ENCODE measurements at regions not wholly inside any gene's neighbourhood (a gene's known extent, or its start where the extent isn't known, plus 50 kb on each side); places are given as distances from the start of the nearest gene placed in this dataset.
"Not testable (repeated sequence)": the region's sequence is repeated elsewhere in the genome, so short reads cannot be mapped to it uniquely, and the experiment has no call there.

DNA sequence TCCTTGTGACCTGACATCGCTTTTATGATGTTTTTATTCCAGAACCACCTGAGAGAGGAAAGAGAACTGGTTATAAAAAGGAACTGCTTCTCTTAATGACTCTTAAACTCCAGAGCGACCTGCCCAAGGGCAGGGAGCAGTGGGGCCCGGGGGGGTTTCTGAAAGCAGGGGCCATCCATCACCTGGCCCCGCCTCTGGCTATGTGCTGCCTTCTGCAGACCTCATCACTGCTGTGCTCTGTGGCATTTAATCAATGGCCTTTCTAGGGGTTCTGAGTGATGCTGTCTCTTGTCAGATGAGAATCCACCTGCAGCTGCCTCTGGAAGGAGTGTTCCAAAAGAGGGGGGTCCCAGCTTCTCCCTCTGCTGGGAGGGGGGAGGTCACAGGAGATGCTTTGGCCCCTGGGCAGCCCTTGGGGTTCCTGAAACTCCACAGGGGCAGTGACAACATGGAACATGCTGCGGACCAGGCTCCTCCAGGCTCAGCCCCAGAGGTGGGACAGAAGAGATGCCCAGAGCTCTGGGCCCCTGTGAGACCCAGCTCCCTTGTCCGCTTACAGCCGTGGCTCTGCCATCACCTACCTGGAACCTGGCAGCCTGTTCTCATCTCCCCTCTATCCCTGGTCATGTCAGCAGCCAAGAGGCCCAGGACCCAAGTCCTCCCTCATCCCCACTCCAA lies 177.1 kb upstream of the SULF2 start:
- no peak overlapping the region for H3K9ac ChIP-seq (ENCODE audit: low read length)
- no peak overlapping the region for H3K4ac ChIP-seq (ENCODE audit: low read depth, low read length)
- H2BK12ac ChIP-seq (ENCODE audit: low read length) = no peak overlapping the region
- H3K79me1 ChIP-seq (ENCODE audit: low read length) = no peaks in the 10 kb centered on the region
- H3K9me3 ChIP-seq (ENCODE audit: insufficient read depth, low read depth, low read length) = no peaks in the 10 kb centered on the region
- H4K91ac ChIP-seq (ENCODE audit: low read depth, low read length) = no peak overlapping the region
- H3K27ac ChIP-seq (ENCODE audit: low read depth, low read length) = no peak overlapping the region
- H2BK120ac ChIP-seq (ENCODE audit: insufficient read depth, low read length, poor library complexity) = no peak overlapping the region
- H4K8ac ChIP-seq (ENCODE audit: low read depth, low read length) = no peak overlapping the region
- no peaks in the 10 kb centered on the region for H3K36me3 ChIP-seq (ENCODE audit: control insufficient read depth in 1 of 2, insufficient read depth in 2 of 2, low read length in 2 of 2)
- peaks cover 0 to 3% of the 10 kb centered on the region in 2 experiments for H3K4me1 ChIP-seq (ENCODE audit: control insufficient read depth in 1 of 2, insufficient read depth in 2 of 2, low read length in 2 of 2)
- DNase-seq = no peak
- no peak overlapping the region for H3K4me3 ChIP-seq (ENCODE audit: low read depth, low read length)
- no peak overlapping the region for H3K23ac ChIP-seq (ENCODE audit: low read length)
- H2AK5ac ChIP-seq (ENCODE audit: low read length) = no peak overlapping the region
- no peaks in the 10 kb centered on the region for H3K79me2 ChIP-seq (ENCODE audit: control insufficient read depth, insufficient read depth, low read length, poor library complexity)
- no CpG with 5 or more reads among the region's 7 CpGs for WGBS (ENCODE audit: extremely low coverage, insufficient coverage, insufficient read length)
- no peak overlapping the region for H4K12ac ChIP-seq (ENCODE audit: low read depth, low read length)
- H2AFZ ChIP-seq (ENCODE audit: insufficient read depth, low read length, poor library complexity) = no peak overlapping the region
- no peak overlapping the region for H3K18ac ChIP-seq (ENCODE audit: low read length)
- no peak overlapping the region for H2BK5ac ChIP-seq (ENCODE audit: low read depth, low read length, poor library complexity)
- H3K27me3 ChIP-seq (ENCODE audit: insufficient read depth, low read length) = no peaks in the 10 kb centered on the region
- no peak overlapping the region for H3K4me2 ChIP-seq (ENCODE audit: low read length)
- H3K14ac ChIP-seq (ENCODE audit: low read length) = no peak overlapping the region

DNA sequence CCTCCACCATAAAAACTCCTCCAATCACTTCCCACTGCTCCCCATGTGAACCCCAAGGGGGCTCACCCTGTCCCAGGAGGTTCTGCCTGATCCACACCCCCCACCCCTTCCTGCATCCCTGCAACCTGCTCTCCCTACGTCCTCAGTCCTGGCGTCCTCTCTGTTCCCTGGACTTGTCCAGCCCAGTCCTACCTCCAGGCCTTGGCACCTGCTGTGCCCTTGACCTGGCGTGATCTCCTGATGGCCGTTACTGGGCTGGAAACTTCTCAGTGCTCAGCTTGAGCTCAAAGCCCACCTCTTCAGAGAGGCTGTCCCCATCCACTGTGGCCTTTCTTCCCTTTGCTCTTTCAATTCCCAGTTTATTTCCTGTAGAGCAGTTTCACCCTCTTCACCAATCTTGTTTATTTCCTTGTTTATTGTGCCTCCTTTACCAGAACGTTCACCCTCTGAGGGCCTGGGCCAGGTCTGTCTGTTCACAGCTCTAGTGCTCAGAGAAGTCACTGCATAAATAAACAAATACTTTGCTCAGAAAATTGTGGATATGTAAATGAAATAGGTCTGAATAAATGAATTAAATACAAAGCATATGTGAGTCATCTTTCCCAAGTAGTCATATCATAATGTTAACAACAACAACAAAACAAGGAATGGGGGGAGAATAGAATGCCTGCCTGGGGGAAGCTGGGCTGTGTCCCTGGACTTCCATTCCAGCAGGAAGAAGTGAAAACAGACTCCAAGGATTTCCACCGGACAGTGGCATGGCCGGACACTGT lies 175.7 kb upstream of the SULF2 start:
- H3K79me1 ChIP-seq (ENCODE audit: low read length) = no peaks in the 10 kb centered on the region
- no peak overlapping the region for H2BK5ac ChIP-seq (ENCODE audit: low read depth, low read length, poor library complexity)
- no peak for DNase-seq
- H3K4me3 ChIP-seq (ENCODE audit: low read depth, low read length) = no peak overlapping the region
- H4K91ac ChIP-seq (ENCODE audit: low read depth, low read length) = no peak overlapping the region
- no peak overlapping the region for H3K27ac ChIP-seq (ENCODE audit: low read depth, low read length)
- H3K4me2 ChIP-seq (ENCODE audit: low read length) = no peak overlapping the region
- no peaks in the 10 kb centered on the region for H3K27me3 ChIP-seq (ENCODE audit: insufficient read depth, low read length)
- H2BK12ac ChIP-seq (ENCODE audit: low read length) = no peak overlapping the region
- no peak overlapping the region for H3K14ac ChIP-seq (ENCODE audit: low read length)
- no peak overlapping the region for H2AK5ac ChIP-seq (ENCODE audit: low read length)
- H3K4me1 ChIP-seq (ENCODE audit: control insufficient read depth in 1 of 2, insufficient read depth in 2 of 2, low read length in 2 of 2) = peaks cover 0 to 3% of the 10 kb centered on the region in 2 experiments
- no peaks in the 10 kb centered on the region for H3K79me2 ChIP-seq (ENCODE audit: control insufficient read depth, insufficient read depth, low read length, poor library complexity)
- H3K18ac ChIP-seq (ENCODE audit: low read length) = no peak overlapping the region
- H4K12ac ChIP-seq (ENCODE audit: low read depth, low read length) = no peak overlapping the region
- no peak overlapping the region for H3K9ac ChIP-seq (ENCODE audit: low read length)
- no peak overlapping the region for H3K23ac ChIP-seq (ENCODE audit: low read length)
- H3K4ac ChIP-seq (ENCODE audit: low read depth, low read length) = no peak overlapping the region
- H3K9me3 ChIP-seq (ENCODE audit: insufficient read depth, low read depth, low read length) = peaks cover 2% of the 10 kb centered on the region
- no peak overlapping the region for H4K8ac ChIP-seq (ENCODE audit: low read depth, low read length)
- no CpG with 5 or more reads among the region's 7 CpGs for WGBS (ENCODE audit: extremely low coverage, insufficient coverage, insufficient read length)
- H3K36me3 ChIP-seq (ENCODE audit: control insufficient read depth in 1 of 2, insufficient read depth in 2 of 2, low read length in 2 of 2) = no peaks in the 10 kb centered on the region
- H2BK120ac ChIP-seq (ENCODE audit: insufficient read depth, low read length, poor library complexity) = no peak overlapping the region
- no peak overlapping the region for H2AFZ ChIP-seq (ENCODE audit: insufficient read depth, low read length, poor library complexity)

DNA sequence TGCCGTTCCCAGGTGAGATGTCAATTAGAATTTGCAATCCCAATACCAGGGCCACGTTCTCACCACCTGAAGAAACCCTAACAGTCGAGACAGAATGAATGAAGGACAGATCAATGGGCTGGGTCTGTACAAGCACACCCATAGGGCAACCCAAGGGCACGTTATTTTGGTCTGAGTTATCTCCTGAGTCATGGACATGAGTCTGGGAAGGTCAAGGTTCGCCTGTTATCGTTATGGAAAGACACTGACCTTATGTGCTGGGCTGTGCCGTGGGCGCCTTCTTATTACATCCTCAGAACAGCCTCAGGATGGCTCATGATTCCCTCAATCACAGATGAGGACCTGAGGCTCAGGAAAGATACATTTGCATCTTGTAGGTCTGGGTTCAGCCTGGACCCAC lies 175.0 kb upstream of the SULF2 start:
- no peak overlapping the region for H3K4ac ChIP-seq (ENCODE audit: low read depth, low read length)
- H3K4me1 ChIP-seq (ENCODE audit: control insufficient read depth in 1 of 2, insufficient read depth in 2 of 2, low read length in 2 of 2) = peaks cover 0 to 3% of the 10 kb centered on the region in 2 experiments
- H3K79me1 ChIP-seq (ENCODE audit: low read length) = no peaks in the 10 kb centered on the region
- H2AK5ac ChIP-seq (ENCODE audit: low read length) = no peak overlapping the region
- H3K4me2 ChIP-seq (ENCODE audit: low read length) = no peak overlapping the region
- H3K36me3 ChIP-seq (ENCODE audit: control insufficient read depth in 1 of 2, insufficient read depth in 2 of 2, low read length in 2 of 2) = no peaks in the 10 kb centered on the region
- no peak overlapping the region for H3K18ac ChIP-seq (ENCODE audit: low read length)
- no peak overlapping the region for H3K27ac ChIP-seq (ENCODE audit: low read depth, low read length)
- H4K91ac ChIP-seq (ENCODE audit: low read depth, low read length) = no peak overlapping the region
- no peaks in the 10 kb centered on the region for H3K27me3 ChIP-seq (ENCODE audit: insufficient read depth, low read length)
- H3K9me3 ChIP-seq (ENCODE audit: insufficient read depth, low read depth, low read length) = peaks cover 2% of the 10 kb centered on the region
- H4K12ac ChIP-seq (ENCODE audit: low read depth, low read length) = no peak overlapping the region
- no peak overlapping the region for H4K8ac ChIP-seq (ENCODE audit: low read depth, low read length)
- no peak overlapping the region for H2BK12ac ChIP-seq (ENCODE audit: low read length)
- H3K79me2 ChIP-seq (ENCODE audit: control insufficient read depth, insufficient read depth, low read length, poor library complexity) = no peaks in the 10 kb centered on the region
- H3K23ac ChIP-seq (ENCODE audit: low read length) = no peak overlapping the region
- no peak overlapping the region for H2BK5ac ChIP-seq (ENCODE audit: low read depth, low read length, poor library complexity)
- WGBS (ENCODE audit: extremely low coverage, insufficient coverage, insufficient read length) = no CpG with 5 or more reads among the region's 8 CpGs
- H2AFZ ChIP-seq (ENCODE audit: insufficient read depth, low read length, poor library complexity) = no peak overlapping the region
- no peak overlapping the region for H3K9ac ChIP-seq (ENCODE audit: low read length)
- H3K4me3 ChIP-seq (ENCODE audit: low read depth, low read length) = no peak overlapping the region
- H3K14ac ChIP-seq (ENCODE audit: low read length) = no peak overlapping the region
- DNase-seq = no peak
- H2BK120ac ChIP-seq (ENCODE audit: insufficient read depth, low read length, poor library complexity) = no peak overlapping the region

DNA sequence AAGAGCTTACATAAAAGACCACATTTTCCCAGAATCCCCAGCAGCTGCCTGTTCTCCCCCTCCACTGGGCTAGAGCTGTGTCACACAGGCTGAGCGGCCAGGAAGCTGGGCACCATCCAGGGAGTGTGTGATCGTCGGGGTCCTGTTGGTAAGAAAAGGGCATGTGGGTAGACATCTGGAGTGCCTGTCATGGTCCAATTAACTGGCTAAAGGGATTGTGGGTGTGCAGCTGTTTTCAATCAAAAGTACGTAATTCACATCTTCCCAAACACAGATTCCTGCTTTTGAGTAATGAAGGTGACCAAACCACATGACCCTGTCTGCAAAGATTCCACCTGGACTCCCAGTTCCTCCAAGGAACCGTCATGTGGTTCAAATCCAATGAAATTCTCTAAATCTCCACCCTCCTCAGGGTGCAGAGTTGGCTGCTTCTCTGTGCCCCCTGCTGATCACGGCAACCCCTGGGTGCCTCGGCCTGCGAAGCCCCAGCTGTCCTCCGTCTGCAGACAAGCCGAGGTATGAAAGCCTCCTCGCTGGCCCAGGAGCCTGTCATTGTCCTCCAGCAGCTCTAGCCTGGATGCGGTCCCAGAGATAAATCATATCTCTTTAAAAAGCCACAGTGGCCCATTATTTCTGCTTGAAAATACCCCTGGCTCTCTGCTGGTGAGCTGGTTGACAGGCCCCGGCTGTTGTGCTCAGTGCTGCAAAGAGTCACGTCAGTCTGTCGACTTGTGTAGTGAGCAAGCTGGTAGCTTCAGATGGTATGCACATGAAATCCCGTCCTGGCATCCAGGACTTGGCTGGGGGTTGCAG lies 172.9 kb upstream of the SULF2 start:
- not testable (repeated sequence) for H3K4me2 ChIP-seq (ENCODE audit: low read length); H3K27me3 ChIP-seq (ENCODE audit: insufficient read depth, low read length); H2AK5ac ChIP-seq (ENCODE audit: low read length); H4K8ac ChIP-seq (ENCODE audit: low read depth, low read length); H3K23ac ChIP-seq (ENCODE audit: low read length); H3K4me3 ChIP-seq (ENCODE audit: low read depth, low read length); H2AFZ ChIP-seq (ENCODE audit: insufficient read depth, low read length, poor library complexity); H3K9me3 ChIP-seq (ENCODE audit: insufficient read depth, low read depth, low read length); H4K91ac ChIP-seq (ENCODE audit: low read depth, low read length); H3K18ac ChIP-seq (ENCODE audit: low read length); H3K27ac ChIP-seq (ENCODE audit: low read depth, low read length); DNase-seq; H3K4me1 ChIP-seq (ENCODE audit: control insufficient read depth in 1 of 2, insufficient read depth in 2 of 2, low read length in 2 of 2); H2BK120ac ChIP-seq (ENCODE audit: insufficient read depth, low read length, poor library complexity); H3K14ac ChIP-seq (ENCODE audit: low read length); H2BK12ac ChIP-seq (ENCODE audit: low read length); H3K79me2 ChIP-seq (ENCODE audit: control insufficient read depth, insufficient read depth, low read length, poor library complexity); H3K79me1 ChIP-seq (ENCODE audit: low read length); H3K9ac ChIP-seq (ENCODE audit: low read length); H3K4ac ChIP-seq (ENCODE audit: low read depth, low read length); H4K12ac ChIP-seq (ENCODE audit: low read depth, low read length); H2BK5ac ChIP-seq (ENCODE audit: low read depth, low read length, poor library complexity); H3K36me3 ChIP-seq (ENCODE audit: control insufficient read depth in 1 of 2, insufficient read depth in 2 of 2, low read length in 2 of 2)
- WGBS (ENCODE audit: extremely low coverage, insufficient coverage, insufficient read length) = no CpG with 5 or more reads among the region's 16 CpGs
